GM12878 (cell line): ENCODE measurements at regions not wholly inside any gene's neighbourhood (a gene's known extent, or its start where the extent isn't known, plus 50 kb on each side); places are given as distances from the start of the nearest gene placed in this dataset.

ENCODE experiments used
- ATF7 ChIP-seq: fragments of 450-650 bp; IDR thresholded peaks from 2 replicates; pipeline ENCODE4 v1.6.1; 2016; ENCODE audit warnings: low read depth, mild to moderate bottlenecking
- CBFB ChIP-seq: IDR thresholded peaks from 2 replicates; pipeline ENCODE4 v1.6.1; 2016; ENCODE audit warnings: antibody characterized with exemption, low read depth
- E2F8 ChIP-seq: fragments of 450-650 bp; IDR thresholded peaks from 2 replicates; pipeline ENCODE4 v1.6.1; 2018; ENCODE audit warnings: mild to moderate bottlenecking, low read depth, moderate library complexity; ENCODE audit not compliant: partially characterized antibody
- ESRRA ChIP-seq: IDR thresholded peaks from 2 replicates; pipeline ENCODE4 v1.6.1; 2012; ENCODE audit warnings: mild to moderate bottlenecking, low read length, improper control_type of control experiment
- FOXK2 ChIP-seq: fragments of 450-650 bp; IDR thresholded peaks from 2 replicates; pipeline ENCODE4 v1.6.1; 2017; ENCODE audit warnings: mild to moderate bottlenecking, moderate library complexity
- IRF4 ChIP-seq: IDR thresholded peaks from 2 replicates; pipeline ENCODE4 v1.6.1; 2011; ENCODE audit warnings: low read depth, low read length
- PBX3 ChIP-seq: IDR thresholded peaks from 2 replicates; pipeline ENCODE4 v1.6.1; 2011; ENCODE audit warnings: mild to moderate bottlenecking, low read depth, low read length, moderate library complexity; ENCODE audit not compliant: insufficient replicate concordance
- POLR2A ChIP-seq: IDR thresholded peaks from 2 replicates; pipeline ENCODE4 v1.6.1; 2011; ENCODE audit warnings: low read depth, mild to moderate bottlenecking, low read length
- RAD51 ChIP-seq: fragments of 450-650 bp; IDR thresholded peaks from 2 replicates; pipeline ENCODE4 v1.6.1; 2016; ENCODE audit warnings: moderate library complexity, mild to moderate bottlenecking, inconsistent platforms
- STAT1 ChIP-seq: fragments of 450-650 bp; conservative IDR thresholded peaks from 2 replicates; pipeline ENCODE4 v1.6.1; 2014; ENCODE audit warnings: antibody characterized with exemption, mild to moderate bottlenecking
- TCF3 ChIP-seq: IDR thresholded peaks from 2 replicates; pipeline ENCODE4 v1.6.1; 2012; ENCODE audit warnings: low read depth, mild to moderate bottlenecking, low read length, borderline replicate concordance; ENCODE audit not compliant: insufficient read depth
- WRNIP1 ChIP-seq: IDR thresholded peaks from 2 replicates; pipeline ENCODE4 v1.6.1; 2011; ENCODE audit warnings: low read depth, low read length, improper control_type of control experiment, borderline replicate concordance
- ZBED1 ChIP-seq: IDR thresholded peaks from 2 replicates; pipeline ENCODE4 v1.6.1; 2016; ENCODE audit warnings: borderline replicate concordance
- ZBTB40 ChIP-seq: fragments of 450-650 bp; IDR thresholded peaks from 2 replicates; pipeline ENCODE4 v1.6.1; 2016; ENCODE audit warnings: mild to moderate bottlenecking, moderate library complexity, borderline replicate concordance
- ZNF217 ChIP-seq: fragments of 450-650 bp; IDR thresholded peaks from 2 replicates; pipeline ENCODE4 v1.6.1; 2017; ENCODE audit warnings: antibody characterized with exemption, mild to moderate bottlenecking
- TF ChIP-seq, protein P1 (sequence below): IDR thresholded peaks from 2 replicates; pipeline ENCODE4 v1.6.1; 2012; ENCODE audit warnings: improper control_type of control experiment, low read depth, low read length; ENCODE audit not compliant: insufficient replicate concordance

DNA sequence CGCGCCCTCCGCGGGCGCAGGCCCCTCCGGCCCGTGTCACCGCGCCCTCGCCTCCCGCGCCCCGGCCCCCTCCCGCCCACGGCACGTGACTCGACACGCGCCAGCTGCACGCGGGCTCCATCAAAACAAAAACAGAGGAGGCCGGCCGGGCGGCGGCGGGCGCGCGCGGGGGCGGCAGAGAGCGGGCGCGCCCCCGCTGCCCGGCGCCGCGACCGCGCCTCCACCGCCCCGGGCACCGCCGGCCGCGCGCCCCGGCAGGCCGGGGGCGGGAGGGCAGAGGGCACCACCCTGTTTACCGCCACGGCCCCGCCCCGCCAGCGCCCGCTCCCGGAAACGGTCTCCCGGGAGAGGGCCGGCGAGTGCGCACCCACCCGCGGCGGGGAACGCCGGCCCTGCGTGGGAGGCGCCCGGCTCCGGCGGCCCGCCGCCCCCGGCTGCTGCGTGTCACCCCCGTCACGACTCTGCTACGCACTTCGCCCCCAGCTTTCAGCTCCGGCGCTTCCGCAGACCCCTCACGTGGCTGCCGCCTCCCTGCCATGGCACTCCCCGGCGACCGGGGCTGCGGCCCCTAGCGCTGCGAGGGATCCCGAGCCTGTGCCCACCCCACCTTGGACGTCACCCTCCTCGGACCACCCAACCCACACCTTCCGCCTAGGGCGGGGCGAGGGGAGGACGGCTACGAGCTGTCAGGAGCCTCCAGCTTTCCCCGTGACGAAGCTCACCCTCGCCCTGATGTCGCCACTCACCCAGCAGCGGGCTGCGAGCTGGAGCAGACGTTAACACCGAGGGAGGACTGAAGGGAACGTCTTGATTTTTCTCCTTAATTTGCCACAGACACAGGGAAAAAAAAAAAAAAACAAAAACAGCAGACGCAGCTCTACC, 221.6 kb upstream of the MKLN1 start (continued):
- TF ChIP-seq, protein P1, sequence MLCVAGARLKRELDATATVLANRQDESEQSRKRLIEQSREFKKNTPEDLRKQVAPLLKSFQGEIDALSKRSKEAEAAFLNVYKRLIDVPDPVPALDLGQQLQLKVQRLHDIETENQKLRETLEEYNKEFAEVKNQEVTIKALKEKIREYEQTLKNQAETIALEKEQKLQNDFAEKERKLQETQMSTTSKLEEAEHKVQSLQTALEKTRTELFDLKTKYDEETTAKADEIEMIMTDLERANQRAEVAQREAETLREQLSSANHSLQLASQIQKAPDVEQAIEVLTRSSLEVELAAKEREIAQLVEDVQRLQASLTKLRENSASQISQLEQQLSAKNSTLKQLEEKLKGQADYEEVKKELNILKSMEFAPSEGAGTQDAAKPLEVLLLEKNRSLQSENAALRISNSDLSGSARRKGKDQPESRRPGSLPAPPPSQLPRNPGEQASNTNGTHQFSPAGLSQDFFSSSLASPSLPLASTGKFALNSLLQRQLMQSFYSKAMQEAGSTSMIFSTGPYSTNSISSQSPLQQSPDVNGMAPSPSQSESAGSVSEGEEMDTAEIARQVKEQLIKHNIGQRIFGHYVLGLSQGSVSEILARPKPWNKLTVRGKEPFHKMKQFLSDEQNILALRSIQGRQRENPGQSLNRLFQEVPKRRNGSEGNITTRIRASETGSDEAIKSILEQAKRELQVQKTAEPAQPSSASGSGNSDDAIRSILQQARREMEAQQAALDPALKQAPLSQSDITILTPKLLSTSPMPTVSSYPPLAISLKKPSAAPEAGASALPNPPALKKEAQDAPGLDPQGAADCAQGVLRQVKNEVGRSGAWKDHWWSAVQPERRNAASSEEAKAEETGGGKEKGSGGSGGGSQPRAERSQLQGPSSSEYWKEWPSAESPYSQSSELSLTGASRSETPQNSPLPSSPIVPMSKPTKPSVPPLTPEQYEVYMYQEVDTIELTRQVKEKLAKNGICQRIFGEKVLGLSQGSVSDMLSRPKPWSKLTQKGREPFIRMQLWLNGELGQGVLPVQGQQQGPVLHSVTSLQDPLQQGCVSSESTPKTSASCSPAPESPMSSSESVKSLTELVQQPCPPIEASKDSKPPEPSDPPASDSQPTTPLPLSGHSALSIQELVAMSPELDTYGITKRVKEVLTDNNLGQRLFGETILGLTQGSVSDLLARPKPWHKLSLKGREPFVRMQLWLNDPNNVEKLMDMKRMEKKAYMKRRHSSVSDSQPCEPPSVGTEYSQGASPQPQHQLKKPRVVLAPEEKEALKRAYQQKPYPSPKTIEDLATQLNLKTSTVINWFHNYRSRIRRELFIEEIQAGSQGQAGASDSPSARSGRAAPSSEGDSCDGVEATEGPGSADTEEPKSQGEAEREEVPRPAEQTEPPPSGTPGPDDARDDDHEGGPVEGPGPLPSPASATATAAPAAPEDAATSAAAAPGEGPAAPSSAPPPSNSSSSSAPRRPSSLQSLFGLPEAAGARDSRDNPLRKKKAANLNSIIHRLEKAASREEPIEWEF = no peak
- TF ChIP-seq POLR2A = peak; percentile 82
- no peak for TF ChIP-seq ZNF217
- TF ChIP-seq STAT1 = 0 out of 2 replicates have a peak, but pooled peaks have one; percentile 40
- TF ChIP-seq RAD51 = no peak
- no peak for TF ChIP-seq FOXK2
- TF ChIP-seq CBFB = no peak; the same call in 1 of the 2 replicates
- TF ChIP-seq TCF3 = peak; percentile 77
- no peak for TF ChIP-seq ZBED1
- TF ChIP-seq E2F8 = no peak
- no peak for TF ChIP-seq PBX3
- TF ChIP-seq ZBTB40 = no peak
- no peak for TF ChIP-seq WRNIP1
- no peak for TF ChIP-seq ESRRA
- 0 out of 2 replicates have a peak, but pooled peaks have one; percentile 16 for TF ChIP-seq IRF4
- TF ChIP-seq ATF7 = no peak
